ENCODE measurements at regions not wholly inside any gene's neighbourhood (a gene's known extent, or its start where the extent isn't known, plus 50 kb on each side); places are given as distances from the start of the nearest gene placed in this dataset.
"Not testable (repeated sequence)": the region's sequence is repeated elsewhere in the genome, so short reads cannot be mapped to it uniquely, and the experiment has no call there.

GRCh38 chr1:20408133-20408650, 77.8 kb downstream of the CAMK2N1 start:
- TF ChIP-seq, protein P1, sequence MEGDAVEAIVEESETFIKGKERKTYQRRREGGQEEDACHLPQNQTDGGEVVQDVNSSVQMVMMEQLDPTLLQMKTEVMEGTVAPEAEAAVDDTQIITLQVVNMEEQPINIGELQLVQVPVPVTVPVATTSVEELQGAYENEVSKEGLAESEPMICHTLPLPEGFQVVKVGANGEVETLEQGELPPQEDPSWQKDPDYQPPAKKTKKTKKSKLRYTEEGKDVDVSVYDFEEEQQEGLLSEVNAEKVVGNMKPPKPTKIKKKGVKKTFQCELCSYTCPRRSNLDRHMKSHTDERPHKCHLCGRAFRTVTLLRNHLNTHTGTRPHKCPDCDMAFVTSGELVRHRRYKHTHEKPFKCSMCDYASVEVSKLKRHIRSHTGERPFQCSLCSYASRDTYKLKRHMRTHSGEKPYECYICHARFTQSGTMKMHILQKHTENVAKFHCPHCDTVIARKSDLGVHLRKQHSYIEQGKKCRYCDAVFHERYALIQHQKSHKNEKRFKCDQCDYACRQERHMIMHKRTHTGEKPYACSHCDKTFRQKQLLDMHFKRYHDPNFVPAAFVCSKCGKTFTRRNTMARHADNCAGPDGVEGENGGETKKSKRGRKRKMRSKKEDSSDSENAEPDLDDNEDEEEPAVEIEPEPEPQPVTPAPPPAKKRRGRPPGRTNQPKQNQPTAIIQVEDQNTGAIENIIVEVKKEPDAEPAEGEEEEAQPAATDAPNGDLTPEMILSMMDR (IDR thresholded peaks at IDR 0.05) = not testable (repeated sequence)
- TF ChIP-seq POLR2AphosphoS5 (IDR thresholded peaks at IDR 0.05; ENCODE audit: low read depth, low read length); MXI1 (IDR thresholded peaks at IDR 0.05; ENCODE audit: low read depth, low read length); JUND (IDR thresholded peaks at IDR 0.05); TAF1 (IDR thresholded peaks at IDR 0.05; ENCODE audit: borderline replicate concordance, low read depth, low read length): not testable (repeated sequence)
- TF ChIP-seq, protein P2, sequence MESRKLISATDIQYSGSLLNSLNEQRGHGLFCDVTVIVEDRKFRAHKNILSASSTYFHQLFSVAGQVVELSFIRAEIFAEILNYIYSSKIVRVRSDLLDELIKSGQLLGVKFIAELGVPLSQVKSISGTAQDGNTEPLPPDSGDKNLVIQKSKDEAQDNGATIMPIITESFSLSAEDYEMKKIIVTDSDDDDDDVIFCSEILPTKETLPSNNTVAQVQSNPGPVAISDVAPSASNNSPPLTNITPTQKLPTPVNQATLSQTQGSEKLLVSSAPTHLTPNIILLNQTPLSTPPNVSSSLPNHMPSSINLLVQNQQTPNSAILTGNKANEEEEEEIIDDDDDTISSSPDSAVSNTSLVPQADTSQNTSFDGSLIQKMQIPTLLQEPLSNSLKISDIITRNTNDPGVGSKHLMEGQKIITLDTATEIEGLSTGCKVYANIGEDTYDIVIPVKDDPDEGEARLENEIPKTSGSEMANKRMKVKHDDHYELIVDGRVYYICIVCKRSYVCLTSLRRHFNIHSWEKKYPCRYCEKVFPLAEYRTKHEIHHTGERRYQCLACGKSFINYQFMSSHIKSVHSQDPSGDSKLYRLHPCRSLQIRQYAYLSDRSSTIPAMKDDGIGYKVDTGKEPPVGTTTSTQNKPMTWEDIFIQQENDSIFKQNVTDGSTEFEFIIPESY (IDR thresholded peaks at IDR 0.05; ENCODE audit: borderline replicate concordance, low read depth) = not testable (repeated sequence)
- TF ChIP-seq, protein P3, sequence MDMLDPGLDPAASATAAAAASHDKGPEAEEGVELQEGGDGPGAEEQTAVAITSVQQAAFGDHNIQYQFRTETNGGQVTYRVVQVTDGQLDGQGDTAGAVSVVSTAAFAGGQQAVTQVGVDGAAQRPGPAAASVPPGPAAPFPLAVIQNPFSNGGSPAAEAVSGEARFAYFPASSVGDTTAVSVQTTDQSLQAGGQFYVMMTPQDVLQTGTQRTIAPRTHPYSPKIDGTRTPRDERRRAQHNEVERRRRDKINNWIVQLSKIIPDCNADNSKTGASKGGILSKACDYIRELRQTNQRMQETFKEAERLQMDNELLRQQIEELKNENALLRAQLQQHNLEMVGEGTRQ (IDR thresholded peaks at IDR 0.05; ENCODE audit: borderline replicate concordance, low read depth, low read length) = not testable (repeated sequence)
- TF ChIP-seq, protein P4, sequence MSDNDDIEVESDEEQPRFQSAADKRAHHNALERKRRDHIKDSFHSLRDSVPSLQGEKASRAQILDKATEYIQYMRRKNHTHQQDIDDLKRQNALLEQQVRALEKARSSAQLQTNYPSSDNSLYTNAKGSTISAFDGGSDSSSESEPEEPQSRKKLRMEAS (IDR thresholded peaks at IDR 0.05; ENCODE audit: low read depth) = not testable (repeated sequence)
